ENCODE measurements at regions not wholly inside any gene's neighbourhood (a gene's known extent, or its start where the extent isn't known, plus 50 kb on each side); places are given as distances from the start of the nearest gene placed in this dataset.

GRCh38 chr3:113143353-113143752 lies 68.0 kb upstream of the BOC start:
- TF ChIP-seq CTCF (conservative IDR thresholded peaks at IDR 0.05) = no peak
- Mint-ChIP-seq H3K36me3 (ENCODE audit: insufficient read depth in 1 of 3, low read depth in 3 of 3) (no peaks in the 10 kb centered on the region), H3K27me3 (ENCODE audit: low read depth) (peaks cover 15% of the 10 kb centered on the region), H3K4me3 (no peak overlapping the region), H3K4me1 (peaks cover 20 to 29% of the 10 kb centered on the region in 2 experiments), H3K27ac (no peak overlapping the region), H3K9me3 (no peaks in the 10 kb centered on the region; a peak in 1 of 5 replicates)
- no CpG with 5 or more reads among the region's 1 CpG for WGBS (ENCODE audit: extremely low coverage, insufficient read length, low lambda C conversion rate)
- no peaks in the 10 kb centered on the region for H3K27me3 ChIP-seq (ENCODE audit: insufficient read depth, low read length)
- H3K18ac ChIP-seq (ENCODE audit: insufficient read length, low read depth, low read length) = no peak overlapping the region
- DNase-seq = no peak
- H3K79me2 ChIP-seq (ENCODE audit: insufficient read depth, low read length) = no peaks in the 10 kb centered on the region
- H3K4ac ChIP-seq (ENCODE audit: low read depth, low read length) = no peak overlapping the region
- H2BK15ac ChIP-seq (ENCODE audit: low read depth, low read length) = no peak overlapping the region
- no peak overlapping the region for H3K56ac ChIP-seq (ENCODE audit: insufficient read length, low read depth, low read length)
- no peak overlapping the region for H4K8ac ChIP-seq (replicated peaks; ENCODE audit: insufficient read length, low read depth, low read length)
- no peak overlapping the region for H2AK5ac ChIP-seq (ENCODE audit: insufficient read length, low read length)
- H3K9ac ChIP-seq (ENCODE audit: extremely low read depth, insufficient read length, low read length) = no peak overlapping the region
- H3K14ac ChIP-seq (ENCODE audit: insufficient read depth, low read length) = no peak overlapping the region
- H3K23ac ChIP-seq (ENCODE audit: insufficient read length, low read depth, low read length) = no peak overlapping the region
- H3K79me1 ChIP-seq (ENCODE audit: insufficient read depth, low read depth, low read length, poor library complexity, severe bottlenecking) = no peaks in the 10 kb centered on the region
- H4K5ac ChIP-seq (ENCODE audit: insufficient read length, low read depth, low read length) = no peak overlapping the region
- no peak overlapping the region for H3T11ph ChIP-seq (ENCODE audit: low read length)
- H2BK12ac ChIP-seq (ENCODE audit: insufficient read length, low read depth, low read length) = no peak overlapping the region
- no peak overlapping the region for H2BK5ac ChIP-seq (ENCODE audit: insufficient read length, low read length)
- no peaks in the 10 kb centered on the region for H3K23me2 ChIP-seq (ENCODE audit: insufficient read length, low read depth, low read length, poor library complexity, severe bottlenecking)
- H3K4me1 ChIP-seq (ENCODE audit: insufficient read depth, low read length) = peaks cover 4% of the 10 kb centered on the region; the same call in 1 of the 2 replicates
- H2BK120ac ChIP-seq (ENCODE audit: low read depth, low read length, poor library complexity, severe bottlenecking) = no peak overlapping the region
- H4K20me1 ChIP-seq (ENCODE audit: control insufficient read depth, insufficient read depth, insufficient read length) = no peaks in the 10 kb centered on the region
- no peak overlapping the region for H3K27ac ChIP-seq (ENCODE audit: insufficient read length, low read depth, low read length)
- no peak overlapping the region for H4K91ac ChIP-seq (ENCODE audit: insufficient read length, low read depth, low read length)
- H2BK20ac ChIP-seq (ENCODE audit: low read depth, low read length, poor library complexity, severe bottlenecking) = no peak overlapping the region
- H3K9me3 ChIP-seq (ENCODE audit: control insufficient read depth, low read depth, low read length) = no peaks in the 10 kb centered on the region
- no peak overlapping the region for H3K4me2 ChIP-seq (ENCODE audit: insufficient read depth, insufficient read length, low read length)
- no peak overlapping the region for H2AFZ ChIP-seq (ENCODE audit: low read length)
